ENCODE measurements at regions not wholly inside any gene's neighbourhood (a gene's known extent, or its start where the extent isn't known, plus 50 kb on each side); places are given as distances from the start of the nearest gene placed in this dataset.

- Histone ChIP-seq H3K36me3 (ENCODE audit: insufficient read depth) (no peaks in the 10 kb centered on the region), H3K4me1 (ENCODE audit: low read depth, poor library complexity, severe bottlenecking) (no peaks in the 10 kb centered on the region), H3K4me2 (no peak overlapping the region), H4K20me1 (ENCODE audit: insufficient read depth) (no peaks in the 10 kb centered on the region), H3K79me2 (ENCODE audit: insufficient read depth, low read depth) (no peaks in the 10 kb centered on the region), H3K27ac (no peak overlapping the region), H3K4me3 (IDR thresholded peaks at IDR 0.05; ENCODE audit: insufficient read depth, low read depth, low read length) (no peak overlapping the region), H2AFZ (ENCODE audit: low read depth) (no peak overlapping the region), H3K27me3 (ENCODE audit: insufficient read depth, low read depth) (no peaks in the 10 kb centered on the region), H3K9ac (no peak overlapping the region)
- no peak for TF ChIP-seq CTCF (conservative IDR thresholded peaks at IDR 0.05; ENCODE audit: low read depth, low read length)
Measured at GRCh38 chr1:229024528-229025130, 246.3 kb upstream of the RAB4A start.

GRCh38 chr1:229025576-229025975, 245.3 kb upstream of the RAB4A start:
- H3K27me3 ChIP-seq (ENCODE audit: insufficient read depth, low read depth): no peaks in the 10 kb centered on the region
- no peak overlapping the region for H3K4me3 ChIP-seq (IDR thresholded peaks at IDR 0.05; ENCODE audit: insufficient read depth, low read depth, low read length)
- no peaks in the 10 kb centered on the region for H3K79me2 ChIP-seq (ENCODE audit: insufficient read depth, low read depth)
- H2AFZ ChIP-seq (ENCODE audit: low read depth): no peak overlapping the region
- H3K27ac ChIP-seq: no peak overlapping the region
- H3K36me3 ChIP-seq (ENCODE audit: insufficient read depth): no peaks in the 10 kb centered on the region
- no peak overlapping the region for H3K9ac ChIP-seq
- no peak for TF ChIP-seq CTCF (conservative IDR thresholded peaks at IDR 0.05; ENCODE audit: low read depth, low read length)
- no peak overlapping the region for H3K4me2 ChIP-seq
- H4K20me1 ChIP-seq (ENCODE audit: insufficient read depth): no peaks in the 10 kb centered on the region
- H3K4me1 ChIP-seq (ENCODE audit: low read depth, poor library complexity, severe bottlenecking): no peaks in the 10 kb centered on the region

- H3K79me2 ChIP-seq (ENCODE audit: insufficient read depth, low read depth): no peaks in the 10 kb centered on the region
- H2AFZ ChIP-seq (ENCODE audit: low read depth): no peak overlapping the region
- H3K4me1 ChIP-seq (ENCODE audit: low read depth, poor library complexity, severe bottlenecking): no peaks in the 10 kb centered on the region
- no peaks in the 10 kb centered on the region for H3K27me3 ChIP-seq (ENCODE audit: insufficient read depth, low read depth)
- H3K36me3 ChIP-seq (ENCODE audit: insufficient read depth): no peaks in the 10 kb centered on the region
- H4K20me1 ChIP-seq (ENCODE audit: insufficient read depth): no peaks in the 10 kb centered on the region
- H3K4me2 ChIP-seq: no peak overlapping the region
- no peak overlapping the region for H3K4me3 ChIP-seq (IDR thresholded peaks at IDR 0.05; ENCODE audit: insufficient read depth, low read depth, low read length)
- no peak for TF ChIP-seq CTCF (conservative IDR thresholded peaks at IDR 0.05; ENCODE audit: low read depth, low read length)
- no peak overlapping the region for H3K27ac ChIP-seq
- no peak overlapping the region for H3K9ac ChIP-seq
Measured at GRCh38 chr1:229027158-229027557, 243.8 kb upstream of the RAB4A start.

DNA sequence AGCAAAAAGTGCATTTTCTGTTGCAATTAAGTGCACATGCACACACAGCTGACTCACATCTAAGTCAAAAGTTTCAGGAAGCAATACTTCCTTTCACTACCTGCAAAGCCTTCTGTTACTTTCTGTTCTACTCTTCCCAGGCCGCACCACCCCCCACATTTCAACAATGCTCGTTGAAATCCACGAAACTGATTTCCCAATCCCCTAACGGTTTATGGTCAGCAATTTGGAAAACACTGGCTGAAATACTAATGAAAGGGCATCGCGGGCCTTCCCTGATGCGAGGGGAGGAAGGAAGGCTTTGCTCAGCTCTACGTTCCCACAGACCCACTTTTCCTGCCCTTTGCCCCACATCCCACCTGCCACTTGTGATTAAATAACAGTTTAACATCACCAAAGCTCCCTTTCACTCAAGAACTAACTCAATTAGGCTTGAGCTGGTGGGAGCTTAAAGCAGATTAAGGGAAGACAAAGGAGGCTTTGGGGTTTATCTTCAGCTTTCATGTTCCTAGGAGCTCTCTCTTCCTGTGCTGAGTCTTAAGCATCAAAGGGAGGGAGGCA, 243.2 kb upstream of the RAB4A start:
- Histone ChIP-seq H3K27ac (no peak overlapping the region), H3K9ac (no peak overlapping the region), H3K4me1 (ENCODE audit: low read depth, poor library complexity, severe bottlenecking) (no peaks in the 10 kb centered on the region), H3K27me3 (ENCODE audit: insufficient read depth, low read depth) (no peaks in the 10 kb centered on the region), H3K4me3 (IDR thresholded peaks at IDR 0.05; ENCODE audit: insufficient read depth, low read depth, low read length) (no peak overlapping the region), H3K36me3 (ENCODE audit: insufficient read depth) (no peaks in the 10 kb centered on the region), H3K79me2 (ENCODE audit: insufficient read depth, low read depth) (no peaks in the 10 kb centered on the region), H4K20me1 (ENCODE audit: insufficient read depth) (no peaks in the 10 kb centered on the region), H2AFZ (ENCODE audit: low read depth) (no peak overlapping the region), H3K4me2 (no peak overlapping the region)
- TF ChIP-seq CTCF (conservative IDR thresholded peaks at IDR 0.05; ENCODE audit: low read depth, low read length): no peak
